Transverse colon (tissue), 4 donors: ENCODE measurements at regions not wholly inside any gene's neighbourhood (a gene's known extent, or its start where the extent isn't known, plus 50 kb on each side); places are given as distances from the start of the nearest gene placed in this dataset.

Experiments used
- DNase-seq: peaks from one replicate; pipeline ENCODE4 v3.0.0-alpha.2; 2019
- H3K27ac ChIP-seq, 4 donors: fragments of 200-600 bp; sonication (generic); 2 replicates each; pipeline ENCODE4 v1.5.1; 2016 to 2018; ENCODE audit warnings: inconsistent platforms in 4 of 4
- H3K27me3 ChIP-seq: fragments of 200-600 bp; sonication (generic); 2 replicates; pipeline ENCODE4 v1.5.1; 2017; ENCODE audit warnings: inconsistent platforms
- H3K36me3 ChIP-seq, 4 donors: fragments of 200-600 bp; sonication (generic); 2 replicates each; pipeline ENCODE4 v1.5.1; 2017 to 2019; ENCODE audit warnings: inconsistent platforms in 4 of 4
- H3K4me1 ChIP-seq, 4 donors: fragments of 200-600 bp; sonication (generic); 2 replicates each; pipeline ENCODE4 v1.5.1; 2017 to 2020; ENCODE audit warnings: inconsistent platforms in 4 of 4
- H3K4me3 ChIP-seq, 4 donors: fragments of 200-600 bp; sonication (generic); 1 replicate in 1 of 4; 2 replicates in 3 of 4; pipeline versions ENCODE4 v1.5.1 to v1.6.1; 2017 to 2019; ENCODE audit warnings: inconsistent platforms in 4 of 4
- H3K9me3 ChIP-seq, 2 donors: fragments of 200-600 bp; sonication (generic); 2 replicates each; pipeline ENCODE4 v1.5.1; 2017 to 2019; ENCODE audit warnings: inconsistent platforms in 2 of 2
- EP300 ChIP-seq: sonication (generic); formaldehyde crosslinking; IDR thresholded peaks from one replicate; pipeline ENCODE4 v1.6.1; 2017; ENCODE audit warnings: antibody characterized with exemption, low read depth
- POLR2A ChIP-seq: fragments of 450-650 bp; IDR thresholded peaks from one replicate; pipeline ENCODE4 v1.6.1; 2016; ENCODE audit warnings: antibody characterized with exemption, mild to moderate bottlenecking, moderate library complexity
- POLR2AphosphoS5 ChIP-seq, 3 donors: sonication (generic); formaldehyde crosslinking; IDR thresholded peaks; one replicate each; pipeline ENCODE4 v1.6.1; 2016; ENCODE audit warnings: antibody characterized with exemption in 3 of 3
- WGBS, 2 donors: methylation state at CpG; one replicate each; pipeline ENCODE4 v1.1.5; 2018; ENCODE audit warnings: low coverage in 1 of 2; 5-methylcytosine and 5-hydroxymethylcytosine counted together
- in situ Hi-C, 4 donors: fragments of 200-750 bp; cut with MboI; loops; one replicate each; pipeline versions ENCODE4 v1.15.0 to v1.15.1; 2017; ENCODE audit warnings: low sequenced_read_pairs in 3 of 4, low pct_ligation_motif_present in 1 of 4, low pct_unique_long_range_greater_than_20kb in 1 of 4
- intact Hi-C: fragments of 100-400 bp; cut with DNase I; formaldehyde crosslinking; loops from one replicate; pipeline ENCODE4 v1.15.1; 2023; ENCODE audit warnings: low total_unique reads
- small RNA-seq, 4 donors: library from RNA; depleted of rRNA; stranded (forward); fragments of <200 nt; gene quantifications; one replicate each; pipeline ENCODE3, GENCODE V24; 2016
- TF ChIP-seq, protein P1 (sequence below), 5 experiments: fragments of 200-600 bp in 3 of 5; fragments of 450-650 bp in 2 of 5; sonication (generic) in 3 of 5; IDR thresholded peaks; 1 replicate in 2 of 5; 2 replicates in 3 of 5; pipeline ENCODE4 v1.5.1; 2016 to 2017; ENCODE audit warnings: antibody characterized with exemption in 5 of 5, inconsistent platforms in 3 of 5, mild to moderate bottlenecking in 2 of 5, moderate library complexity in 1 of 5

GRCh38 chr13:61477619-61478018 lies 62.0 kb upstream of the PCDH20 start:
- no peak for DNase-seq
- WGBS, 2 donors, result 76 to 84% methylated on average over 5 of the region's 5 CpGs
- TF ChIP-seq, protein P1, sequence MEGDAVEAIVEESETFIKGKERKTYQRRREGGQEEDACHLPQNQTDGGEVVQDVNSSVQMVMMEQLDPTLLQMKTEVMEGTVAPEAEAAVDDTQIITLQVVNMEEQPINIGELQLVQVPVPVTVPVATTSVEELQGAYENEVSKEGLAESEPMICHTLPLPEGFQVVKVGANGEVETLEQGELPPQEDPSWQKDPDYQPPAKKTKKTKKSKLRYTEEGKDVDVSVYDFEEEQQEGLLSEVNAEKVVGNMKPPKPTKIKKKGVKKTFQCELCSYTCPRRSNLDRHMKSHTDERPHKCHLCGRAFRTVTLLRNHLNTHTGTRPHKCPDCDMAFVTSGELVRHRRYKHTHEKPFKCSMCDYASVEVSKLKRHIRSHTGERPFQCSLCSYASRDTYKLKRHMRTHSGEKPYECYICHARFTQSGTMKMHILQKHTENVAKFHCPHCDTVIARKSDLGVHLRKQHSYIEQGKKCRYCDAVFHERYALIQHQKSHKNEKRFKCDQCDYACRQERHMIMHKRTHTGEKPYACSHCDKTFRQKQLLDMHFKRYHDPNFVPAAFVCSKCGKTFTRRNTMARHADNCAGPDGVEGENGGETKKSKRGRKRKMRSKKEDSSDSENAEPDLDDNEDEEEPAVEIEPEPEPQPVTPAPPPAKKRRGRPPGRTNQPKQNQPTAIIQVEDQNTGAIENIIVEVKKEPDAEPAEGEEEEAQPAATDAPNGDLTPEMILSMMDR (IDR thresholded peaks at IDR 0.05), result no peak
- no peak for TF ChIP-seq POLR2A
- no peak for TF ChIP-seq POLR2AphosphoS5 (IDR thresholded peaks at IDR 0.05)
- no peak for TF ChIP-seq EP300
- Histone ChIP-seq H3K9me3 (no peaks in the 10 kb centered on the region), H3K4me3 (no peak overlapping the region), H3K4me1 (no peaks in the 10 kb centered on the region), H3K36me3 (no peaks in the 10 kb centered on the region), H3K27ac (no peak overlapping the region), H3K27me3 (no peaks in the 10 kb centered on the region)
- in situ Hi-C loops, result no loop called here
- intact Hi-C loops, result no loop called here

- no peak for TF ChIP-seq POLR2A
- TF ChIP-seq, protein P1 (IDR thresholded peaks at IDR 0.05), result no peak
- no peak for TF ChIP-seq POLR2AphosphoS5 (IDR thresholded peaks at IDR 0.05)
- H3K9me3 ChIP-seq, result no peaks in the 10 kb centered on the region
- no peaks in the 10 kb centered on the region for H3K4me1 ChIP-seq
- no peak for DNase-seq
- no peaks in the 10 kb centered on the region for H3K27me3 ChIP-seq
- intact Hi-C loops, result no loop called here
- 10 to 20% methylated on average over 2 of the region's 2 CpGs for WGBS, 2 donors
- in situ Hi-C loops, result no loop called here
- H3K36me3 ChIP-seq, result no peaks in the 10 kb centered on the region
- H3K27ac ChIP-seq, result no peak overlapping the region
- H3K4me3 ChIP-seq, result no peak overlapping the region
These were observed 55.1 kb upstream of the PCDH20 start for GRCh38 chr13:61470786-61471185.

DNA sequence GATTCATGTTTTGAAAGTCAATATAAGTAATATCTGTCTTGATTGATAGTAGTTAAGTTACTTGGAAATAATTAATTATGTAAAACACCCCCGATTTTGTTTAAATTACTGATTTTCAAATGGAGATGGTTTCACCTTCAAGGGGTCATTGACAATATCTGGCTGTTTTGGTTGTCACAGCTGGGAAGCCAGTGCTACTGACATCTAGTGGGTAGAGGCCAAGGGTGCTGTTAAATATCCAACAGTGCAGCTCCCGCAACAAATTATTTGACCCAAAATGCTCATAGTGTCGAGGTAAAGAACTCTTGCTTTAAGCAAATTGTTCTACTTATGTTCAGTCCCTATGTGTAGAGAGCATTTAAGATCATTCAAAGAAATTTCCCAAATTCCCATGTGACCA lies 50.6 kb upstream of the PCDH20 start:
- Histone ChIP-seq H3K27ac (no peak overlapping the region), H3K9me3 (no peaks in the 10 kb centered on the region), H3K27me3 (no peaks in the 10 kb centered on the region), H3K36me3 (no peaks in the 10 kb centered on the region), H3K4me3 (no peak overlapping the region), H3K4me1 (no peaks in the 10 kb centered on the region)
- intact Hi-C loops (no loop called here), in situ Hi-C loops (no loop called here)
- no peak for DNase-seq
- WGBS, 2 donors, result 50 to 62% methylated on average over 2 to 3 of the region's 3 CpGs
- no peak for TF ChIP-seq POLR2AphosphoS5 (IDR thresholded peaks at IDR 0.05)
- TF ChIP-seq, protein P1 (IDR thresholded peaks at IDR 0.05), result no peak
- TF ChIP-seq EP300, result no peak
- no peak for TF ChIP-seq POLR2A

Small RNAs in the stretch of these regions (small RNA-seq; reads per million reads assigned to genes)
- gene AL353765.1, result 0 reads per million in 4 donors
- 0 reads per million in 4 donors for gene AL356102.1
- gene MIR4704, result 0 reads per million in 4 donors
- 0 reads per million in 4 donors for gene MIR548X2
- 0 reads per million in 4 donors for gene RNU6-81P
